Stomach (tissue), 4 donors: ENCODE measurements at regions not wholly inside any gene's neighbourhood (a gene's known extent, or its start where the extent isn't known, plus 50 kb on each side); places are given as distances from the start of the nearest gene placed in this dataset.

Experiments used
- CTCF ChIP-seq, 7 experiments: fragments of 450-650 bp in 4 of 7; fragments of 200-600 bp in 3 of 7; sonication (generic) in 3 of 7; IDR thresholded peaks; one replicate each; pipeline ENCODE4 v1.5.1; 2016 to 2019; ENCODE audit warnings: antibody characterized with exemption in 7 of 7, control low read depth in 2 of 7, mild to moderate bottlenecking in 1 of 7
- EP300 ChIP-seq: sonication (generic); formaldehyde crosslinking; IDR thresholded peaks from one replicate; pipeline ENCODE4 v1.6.1; 2017; ENCODE audit warnings: antibody characterized with exemption
- POLR2A ChIP-seq, 4 donors: fragments of 450-650 bp; IDR thresholded peaks; one replicate each; pipeline ENCODE4 v1.6.1; 2016; ENCODE audit warnings: antibody characterized with exemption in 4 of 4, control low read depth in 2 of 4, mild to moderate bottlenecking in 1 of 4, moderate library complexity in 1 of 4

- TF ChIP-seq POLR2A (IDR thresholded peaks at IDR 0.05) (no peak), CTCF (IDR thresholded peaks at IDR 0.05) (no peak), EP300 (no peak)
Observed at GRCh38 chr9:81193362-81194339, 495.7 kb downstream of the TLE1 start.
